HepG2 (cell line): ENCODE measurements at regions not wholly inside any gene's neighbourhood (a gene's known extent, or its start where the extent isn't known, plus 50 kb on each side); places are given as distances from the start of the nearest gene placed in this dataset.

ENCODE experiments used
- CTCF ChIP-seq: sonication (generic); formaldehyde crosslinking; IDR thresholded peaks from 2 replicates; pipeline ENCODE4 v1.5.0; 2020; ENCODE audit warnings: mild to moderate bottlenecking, missing genetic modification reagents, moderate library complexity
- EP300 ChIP-seq, 3 experiments: sonication (generic) in 1 of 3; formaldehyde crosslinking in 1 of 3; IDR thresholded peaks; 2 replicates each; pipeline versions ENCODE4 v1.5.1 to v1.6.1; 2011 to 2020; ENCODE audit warnings: low read depth in 2 of 3, low read length in 2 of 3, borderline replicate concordance in 1 of 3, improper control_type of control experiment in 1 of 3, mild to moderate bottlenecking in 1 of 3, missing genetic modification reagents in 1 of 3, moderate library complexity in 1 of 3
- EZH2 ChIP-seq: conservative IDR thresholded peaks from 2 replicates; pipeline ENCODE4 v1.6.1; 2012; ENCODE audit warnings: mild to moderate bottlenecking, low read depth, low read length, moderate library complexity
- MED1 ChIP-seq: sonication (generic); formaldehyde crosslinking; IDR thresholded peaks from 2 replicates; pipeline ENCODE4 v1.4.0; 2020; ENCODE audit warnings: missing genetic modification reagents
- PATZ1 ChIP-seq: sonication (generic); formaldehyde crosslinking; IDR thresholded peaks from 2 replicates; pipeline ENCODE4 v1.4.0; 2020; ENCODE audit warnings: missing genetic modification reagents
- SP2 ChIP-seq: sonication (generic); formaldehyde crosslinking; IDR thresholded peaks from 2 replicates; pipeline ENCODE4 v1.5.1; 2020; ENCODE audit warnings: mild to moderate bottlenecking, missing genetic modification reagents
- TARDBP ChIP-seq: sonication (generic); formaldehyde crosslinking; IDR thresholded peaks from 2 replicates; pipeline ENCODE4 v1.8.0; 2022; ENCODE audit warnings: mild to moderate bottlenecking, missing genetic modification reagents
- TP53 ChIP-seq: sonication (generic); formaldehyde crosslinking; conservative IDR thresholded peaks from 2 replicates; pipeline ENCODE4 v1.4.0; 2020; ENCODE audit warnings: missing genetic modification reagents
- YY1 ChIP-seq: IDR thresholded peaks from 2 replicates; pipeline ENCODE4 v1.6.1; 2011; ENCODE audit warnings: low read length, low read depth, moderate library complexity, mild to moderate bottlenecking; ENCODE audit not compliant: insufficient read depth, insufficient replicate concordance
- ZFX ChIP-seq: sonication (generic); formaldehyde crosslinking; IDR thresholded peaks from 2 replicates; pipeline ENCODE4 v1.4.0; 2020; ENCODE audit warnings: mild to moderate bottlenecking, low read depth, missing genetic modification reagents, moderate library complexity
- ZNF142 ChIP-seq: sonication (generic); formaldehyde crosslinking; IDR thresholded peaks from 2 replicates; pipeline ENCODE4 v1.4.0; 2020; ENCODE audit warnings: missing genetic modification reagents
- ZNF382 ChIP-seq: sonication (generic); formaldehyde crosslinking; IDR thresholded peaks from 2 replicates; pipeline ENCODE4 v1.5.0; 2020; ENCODE audit warnings: missing genetic modification reagents, mild to moderate bottlenecking, borderline replicate concordance

GRCh38 chr11:83371489-83371888 lies 85.3 kb upstream of the CCDC90B start:
- no peak for TF ChIP-seq MED1
- no peak for TF ChIP-seq CTCF (CRISPR knock-in tag)
- no peak for TF ChIP-seq EZH2
- no peak for TF ChIP-seq SP2 (CRISPR knock-in tag)
- TF ChIP-seq ZNF142 (CRISPR knock-in tag): no peak
- TF ChIP-seq TP53 (CRISPR knock-in tag): no peak
- no peak for TF ChIP-seq YY1
- TF ChIP-seq ZNF382: no peak
- TF ChIP-seq PATZ1 (CRISPR knock-in tag): no peak
- no peak for TF ChIP-seq TARDBP (CRISPR knock-in tag)
- TF ChIP-seq ZFX (CRISPR knock-in tag): no peak
- no peak for TF ChIP-seq EP300 (IDR thresholded peaks at IDR 0.05; ENCODE audit: low read depth in 2 of 2, low read length in 2 of 2)
- TF ChIP-seq EP300 (CRISPR knock-in tag; IDR thresholded peaks at IDR 0.05; ENCODE audit: borderline replicate concordance): no peak
